Large intestine (tissue), 3 donors: ENCODE measurements at regions not wholly inside any gene's neighbourhood (a gene's known extent, or its start where the extent isn't known, plus 50 kb on each side); places are given as distances from the start of the nearest gene placed in this dataset.

Experiments
- DNase-seq, 2 donors: peaks; one replicate each; pipeline versions ENCODE4 v3.0.0 to v3.0.0-alpha.2; 2013
- H3K27ac ChIP-seq: one replicate; pipeline ENCODE4 v1.5.1; 2013; ENCODE audit warnings: low read length
- H3K27me3 ChIP-seq: 2 replicates; pipeline ENCODE4 v1.6.1; 2013; ENCODE audit warnings: low read length; ENCODE audit not compliant: control insufficient read depth, insufficient read depth
- H3K36me3 ChIP-seq: 2 replicates; pipeline ENCODE4 v1.6.1; 2013; ENCODE audit warnings: low read length; ENCODE audit not compliant: control insufficient read depth, insufficient read depth
- H3K4me1 ChIP-seq: one replicate; pipeline ENCODE4 v1.6.1; 2013; ENCODE audit warnings: low read length; ENCODE audit not compliant: control insufficient read depth, insufficient read depth
- H3K4me3 ChIP-seq: one replicate; pipeline ENCODE4 v1.5.1; 2013; ENCODE audit warnings: low read length
- H3K9me3 ChIP-seq: one replicate; pipeline ENCODE4 v1.6.1; 2013; ENCODE audit warnings: mild to moderate bottlenecking, low read depth, low read length, moderate library complexity; ENCODE audit not compliant: control insufficient read depth
- WGBS: methylation state at CpG from one replicate; pipeline ENCODE4 v1.1.5; 2013; ENCODE audit warnings: low lambda C conversion rate; ENCODE audit not compliant: insufficient coverage; 5-methylcytosine and 5-hydroxymethylcytosine counted together

- peak; percentile 47 to 79 for DNase-seq
- no peak overlapping the region for H3K4me3 ChIP-seq
- H3K4me1 ChIP-seq, result peaks cover 11% of the 10 kb centered on the region
- H3K27me3 ChIP-seq, result no peaks in the 10 kb centered on the region
- H3K9me3 ChIP-seq, result no peaks in the 10 kb centered on the region
- WGBS, result no CpG with 5 or more reads among the region's 5 CpGs
- H3K36me3 ChIP-seq, result no peaks in the 10 kb centered on the region
- no peak overlapping the region for H3K27ac ChIP-seq
Measured at GRCh38 chr5:175378444-175379028, 65.4 kb downstream of the DRD1 start.

- no CpG with 5 or more reads among the region's 1 CpG for WGBS
Measured at GRCh38 chr5:175377816-175378215, 66.2 kb downstream of the DRD1 start.

GRCh38 chr5:175374166-175374875 lies 69.7 kb downstream of the DRD1 start:
- H3K9me3 ChIP-seq, result no peaks in the 10 kb centered on the region
- no peaks in the 10 kb centered on the region for H3K27me3 ChIP-seq
- peaks cover 7% of the 10 kb centered on the region for H3K4me1 ChIP-seq
- no peak overlapping the region for H3K4me3 ChIP-seq
- no peak for DNase-seq
- H3K36me3 ChIP-seq, result no peaks in the 10 kb centered on the region
- WGBS, result 100% methylated on average over 2 of the region's 2 CpGs
- no peak overlapping the region for H3K27ac ChIP-seq

More at GRCh38 chr5:175377816-175378215, 66.2 kb downstream of the DRD1 start:
- DNase-seq, result no peak
- no peaks in the 10 kb centered on the region for H3K36me3 ChIP-seq
- H3K27ac ChIP-seq, result no peak overlapping the region
- peaks cover 11% of the 10 kb centered on the region for H3K4me1 ChIP-seq
- H3K9me3 ChIP-seq, result no peaks in the 10 kb centered on the region
- no peak overlapping the region for H3K4me3 ChIP-seq
- no peaks in the 10 kb centered on the region for H3K27me3 ChIP-seq

GRCh38 chr5:175365866-175366265 lies 78.1 kb downstream of the DRD1 start:
- Histone ChIP-seq H3K27me3 (peaks cover 3% of the 10 kb centered on the region), H3K36me3 (no peaks in the 10 kb centered on the region), H3K4me3 (no peak overlapping the region), H3K4me1 (no peaks in the 10 kb centered on the region), H3K27ac (no peak overlapping the region), H3K9me3 (no peaks in the 10 kb centered on the region)
- no CpG with 5 or more reads among the region's 1 CpG for WGBS
- no peak for DNase-seq

GRCh38 chr5:175363300-175363699 lies 80.7 kb downstream of the DRD1 start:
- Histone ChIP-seq H3K4me1 (no peaks in the 10 kb centered on the region), H3K36me3 (no peaks in the 10 kb centered on the region), H3K27me3 (peaks cover 3% of the 10 kb centered on the region), H3K27ac (no peak overlapping the region), H3K9me3 (no peaks in the 10 kb centered on the region), H3K4me3 (no peak overlapping the region)
- no peak for DNase-seq
- no CpG with 5 or more reads among the region's 5 CpGs for WGBS

- H3K36me3 ChIP-seq, result no peaks in the 10 kb centered on the region
- 86% methylated on average over 1 of the region's 1 CpG for WGBS
- no peak overlapping the region for H3K4me3 ChIP-seq
- no peak for DNase-seq
- no peaks in the 10 kb centered on the region for H3K9me3 ChIP-seq
- H3K27me3 ChIP-seq, result peaks cover 6% of the 10 kb centered on the region
- H3K4me1 ChIP-seq, result no peaks in the 10 kb centered on the region
- no peak overlapping the region for H3K27ac ChIP-seq
Measured at GRCh38 chr5:175357995-175358394, 86.0 kb downstream of the DRD1 start.

- H3K4me1 ChIP-seq, result no peaks in the 10 kb centered on the region
- 69% methylated on average over 4 of the region's 10 CpGs for WGBS
- H3K27ac ChIP-seq, result no peak overlapping the region
- H3K27me3 ChIP-seq, result peaks cover 4% of the 10 kb centered on the region
- H3K4me3 ChIP-seq, result no peak overlapping the region
- no peaks in the 10 kb centered on the region for H3K9me3 ChIP-seq
- no peaks in the 10 kb centered on the region for H3K36me3 ChIP-seq
- no peak for DNase-seq
Measured at GRCh38 chr5:175356428-175356827, 87.6 kb downstream of the DRD1 start.

- no peak overlapping the region for H3K4me3 ChIP-seq
- H3K27ac ChIP-seq, result no peak overlapping the region
- peaks cover 4% of the 10 kb centered on the region for H3K27me3 ChIP-seq
- H3K9me3 ChIP-seq, result no peaks in the 10 kb centered on the region
- WGBS, result no CpG with 5 or more reads among the region's 8 CpGs
- no peaks in the 10 kb centered on the region for H3K4me1 ChIP-seq
- no peaks in the 10 kb centered on the region for H3K36me3 ChIP-seq
- DNase-seq, result no peak
Measured at GRCh38 chr5:175354964-175355363, 89.0 kb downstream of the DRD1 start.

GRCh38 chr5:175353926-175354325 lies 90.1 kb downstream of the DRD1 start:
- no peak for DNase-seq
- Histone ChIP-seq H3K27me3 (peaks cover 4% of the 10 kb centered on the region), H3K27ac (no peak overlapping the region), H3K4me3 (no peak overlapping the region), H3K36me3 (no peaks in the 10 kb centered on the region), H3K4me1 (no peaks in the 10 kb centered on the region), H3K9me3 (no peaks in the 10 kb centered on the region)
- no CpG with 5 or more reads among the region's 2 CpGs for WGBS

GRCh38 chr5:175351897-175352590 lies 91.9 kb downstream of the DRD1 start:
- no peaks in the 10 kb centered on the region for H3K9me3 ChIP-seq
- H3K4me1 ChIP-seq, result no peaks in the 10 kb centered on the region
- H3K27ac ChIP-seq, result no peak overlapping the region
- no peaks in the 10 kb centered on the region for H3K27me3 ChIP-seq
- 100% methylated on average over 1 of the region's 7 CpGs for WGBS
- no peak for DNase-seq
- no peak overlapping the region for H3K4me3 ChIP-seq
- no peaks in the 10 kb centered on the region for H3K36me3 ChIP-seq
